ENCODE measurements at regions not wholly inside any gene's neighbourhood (a gene's known extent, or its start where the extent isn't known, plus 50 kb on each side); places are given as distances from the start of the nearest gene placed in this dataset.
"Not testable (repeated sequence)": the region's sequence is repeated elsewhere in the genome, so short reads cannot be mapped to it uniquely, and the experiment has no call there.

DNA sequence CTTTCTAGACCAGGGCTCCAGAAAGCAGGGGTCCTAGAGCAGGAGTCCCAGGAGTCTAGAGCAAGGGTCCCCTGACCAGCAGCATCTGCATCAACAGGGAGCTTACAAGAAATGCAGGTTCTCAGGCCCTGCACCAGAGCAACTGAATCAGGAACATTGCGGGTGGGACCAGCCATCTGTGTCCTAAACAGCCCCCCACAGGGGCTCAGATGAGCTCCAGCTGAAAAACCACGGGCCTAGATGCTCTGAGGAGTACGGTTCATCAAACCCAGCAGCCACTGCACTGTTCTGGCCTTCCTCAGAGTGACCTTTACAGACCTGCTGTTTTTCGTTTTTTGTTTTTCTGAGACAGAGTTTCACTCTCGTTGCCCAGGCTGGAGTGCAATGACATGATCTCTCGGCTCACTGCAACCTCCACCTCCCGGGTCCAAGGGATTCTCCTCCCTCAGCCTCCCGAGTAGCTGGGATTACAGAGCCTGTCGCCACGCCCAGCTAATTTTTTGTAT, 438.2 kb downstream of the SOX9 start:
- no peak for DNase-seq (ENCODE audit: low read depth)

DNA sequence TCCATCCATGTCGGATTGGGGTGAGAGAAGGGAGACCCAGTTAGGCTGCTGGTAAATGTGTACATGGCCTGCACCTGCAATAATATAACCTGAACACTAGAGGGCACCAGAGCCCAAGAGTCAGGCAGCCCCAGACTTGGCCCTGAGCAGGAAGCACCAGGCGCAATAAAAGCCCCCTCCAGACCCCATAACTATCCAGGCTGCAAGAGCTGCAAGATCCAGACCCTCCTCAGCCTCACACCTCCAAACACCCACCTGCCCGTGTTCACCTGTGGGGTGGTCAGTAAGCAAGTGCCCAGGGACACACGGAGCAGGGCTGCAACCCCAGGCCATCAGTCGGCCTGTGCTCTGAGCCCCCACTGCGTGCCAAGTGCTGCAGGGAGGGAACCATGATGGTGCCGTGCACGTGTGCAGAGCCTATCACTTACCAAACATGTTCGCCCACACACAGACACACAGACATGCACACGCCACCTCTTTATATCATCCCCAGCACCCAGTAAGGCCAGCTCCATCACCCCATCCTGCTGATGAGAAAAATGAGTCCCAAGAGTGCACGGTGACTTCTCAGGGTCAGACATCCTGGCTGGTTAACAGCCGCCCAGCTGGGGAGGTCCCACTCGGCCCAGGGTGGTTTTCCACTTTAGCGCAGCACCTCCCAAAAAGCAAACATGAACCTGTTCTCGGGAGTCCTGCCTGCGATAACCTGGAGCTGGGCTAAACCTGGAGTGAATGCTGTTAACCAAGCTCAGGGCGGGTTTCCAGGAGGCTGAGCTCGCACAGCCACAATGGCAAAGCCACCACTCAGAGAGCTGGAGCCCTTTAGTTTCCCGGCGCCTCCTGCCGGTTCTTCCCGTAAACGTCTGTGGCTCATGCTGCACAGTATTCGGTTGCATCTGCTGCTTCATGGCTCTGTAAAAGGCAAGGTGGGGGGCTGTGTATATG, 439.8 kb downstream of the SOX9 start:
- DNase-seq (ENCODE audit: low read depth): peak; percentile 9

DNA sequence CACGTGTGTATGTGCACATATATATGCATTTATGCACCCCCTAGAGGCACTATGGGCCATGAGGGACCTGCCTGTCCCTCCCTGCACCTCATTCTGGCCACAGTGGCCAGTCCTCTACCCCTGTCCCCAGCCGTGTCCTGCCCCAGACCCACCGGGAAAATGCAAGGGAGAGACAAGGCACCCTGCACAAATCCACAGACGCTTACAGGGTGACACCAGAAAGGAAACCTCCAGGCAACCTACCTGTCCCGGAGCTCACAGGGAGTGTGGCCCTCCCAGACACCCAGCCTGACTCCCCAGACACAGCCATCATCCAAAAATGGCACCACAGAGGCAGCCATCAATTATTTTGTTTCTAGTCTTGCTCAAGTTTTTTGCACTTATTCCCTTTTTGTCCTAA, 440.4 kb downstream of the SOX9 start:
- DNase-seq (ENCODE audit: low read depth): no peak

DNA sequence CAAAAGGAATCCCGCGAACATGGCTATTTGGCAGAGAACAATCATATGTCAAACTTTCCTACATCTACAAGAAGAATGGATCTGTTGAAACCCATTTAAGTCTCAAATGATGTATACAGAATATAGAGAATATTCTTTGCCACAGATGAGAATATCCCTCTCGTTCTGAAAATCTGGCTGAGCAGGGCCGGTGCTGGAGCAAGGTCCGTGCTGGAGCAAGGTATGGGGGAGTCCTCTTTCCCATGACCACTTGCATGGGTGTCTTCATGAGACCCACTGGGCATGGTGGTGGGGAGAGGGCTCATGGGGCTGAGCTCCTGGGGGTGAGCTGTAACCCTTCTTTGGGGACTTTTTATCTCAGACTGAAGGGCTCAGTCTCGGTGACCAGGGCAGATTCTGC, 440.9 kb downstream of the SOX9 start:
- DNase-seq (ENCODE audit: low read depth): no peak

DNA sequence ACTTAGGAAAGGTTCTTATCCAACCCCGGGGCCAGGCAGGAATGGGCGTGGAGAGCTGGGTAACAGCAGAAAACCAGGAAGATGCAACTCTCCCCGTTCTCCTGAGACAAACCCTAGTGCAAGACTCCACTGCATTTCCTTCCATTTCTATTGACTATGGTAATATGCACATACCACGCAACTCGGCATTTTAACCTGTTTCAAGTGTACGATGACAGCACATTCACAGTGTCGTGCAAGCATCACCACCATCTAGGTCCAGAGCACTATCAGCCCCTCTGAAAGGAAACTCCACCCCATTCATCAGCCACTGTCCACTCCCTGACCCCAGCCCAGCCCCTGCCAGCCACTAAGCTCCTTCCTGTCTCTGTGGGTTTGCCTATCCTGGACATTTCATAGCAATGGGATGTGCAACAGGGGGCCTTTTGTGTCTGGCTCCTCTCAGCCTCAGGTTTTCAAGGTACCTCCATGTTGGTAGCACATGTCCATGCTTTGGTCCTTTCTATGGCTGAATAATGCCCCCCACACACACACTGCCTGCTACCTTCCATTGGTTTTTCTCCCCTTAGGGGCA, 441.9 kb downstream of the SOX9 start:
- no peak for DNase-seq (ENCODE audit: low read depth)

DNA sequence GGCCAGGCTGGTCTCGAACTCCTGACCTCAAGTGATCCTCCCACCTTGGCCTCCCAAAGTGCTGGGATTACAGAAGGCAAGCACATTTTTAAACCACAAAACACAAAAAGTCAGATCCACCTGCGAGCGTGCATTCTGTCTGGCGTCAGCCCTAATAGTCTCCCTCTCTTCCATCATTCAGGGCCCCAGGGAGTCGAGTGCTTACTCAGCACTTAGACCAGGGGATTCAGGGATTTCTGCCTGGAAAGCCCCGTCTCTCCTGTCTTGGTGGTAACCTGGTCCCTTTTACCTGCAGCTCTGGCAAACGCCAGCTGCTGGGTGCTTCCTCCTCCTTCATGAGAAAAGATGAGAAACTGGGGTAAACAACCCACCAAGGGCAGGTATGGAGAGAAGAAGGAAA, 443.1 kb downstream of the SOX9 start:
- no peak for DNase-seq (ENCODE audit: low read depth)

DNA sequence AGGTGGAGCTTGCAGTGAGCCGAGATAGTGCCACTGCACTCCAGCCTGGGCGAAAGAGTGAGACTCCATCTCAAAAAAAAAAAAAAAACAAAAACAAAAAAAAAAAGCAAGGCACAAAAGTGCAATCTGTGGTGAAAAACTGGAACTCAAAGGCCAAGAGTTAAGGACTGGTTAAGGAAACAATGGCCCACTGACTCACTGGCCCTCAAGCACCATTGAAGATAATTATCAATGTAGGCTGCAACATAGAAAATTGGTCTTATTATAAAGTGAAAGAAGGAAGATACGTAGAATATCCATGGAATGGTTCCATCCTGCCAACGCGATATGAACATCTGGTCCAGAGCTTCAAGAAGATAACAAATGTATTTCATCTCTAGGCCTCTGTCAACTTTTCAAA, 444.2 kb downstream of the SOX9 start:
- DNase-seq (ENCODE audit: low read depth): no peak

DNA sequence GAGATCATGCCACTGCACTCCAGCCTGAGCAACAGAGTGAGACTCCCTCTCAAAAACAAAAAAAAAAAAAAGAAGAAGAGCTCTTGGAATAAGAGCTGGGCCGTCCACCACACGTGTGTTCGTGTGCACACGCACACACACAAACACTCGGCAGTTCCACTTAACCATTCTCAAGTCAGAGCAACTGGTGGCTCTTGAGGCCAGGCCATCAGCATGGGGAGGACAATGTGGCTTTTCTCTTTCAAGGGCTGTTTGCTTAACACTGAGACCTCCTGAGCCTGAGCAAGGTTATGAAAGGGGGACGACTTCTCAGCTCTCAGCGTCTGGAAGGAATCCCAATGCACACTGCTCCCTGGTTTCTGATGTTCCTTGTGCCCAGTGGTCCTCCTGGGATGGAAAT, 444.9 kb downstream of the SOX9 start:
- DNase-seq (ENCODE audit: low read depth): no peak

DNA sequence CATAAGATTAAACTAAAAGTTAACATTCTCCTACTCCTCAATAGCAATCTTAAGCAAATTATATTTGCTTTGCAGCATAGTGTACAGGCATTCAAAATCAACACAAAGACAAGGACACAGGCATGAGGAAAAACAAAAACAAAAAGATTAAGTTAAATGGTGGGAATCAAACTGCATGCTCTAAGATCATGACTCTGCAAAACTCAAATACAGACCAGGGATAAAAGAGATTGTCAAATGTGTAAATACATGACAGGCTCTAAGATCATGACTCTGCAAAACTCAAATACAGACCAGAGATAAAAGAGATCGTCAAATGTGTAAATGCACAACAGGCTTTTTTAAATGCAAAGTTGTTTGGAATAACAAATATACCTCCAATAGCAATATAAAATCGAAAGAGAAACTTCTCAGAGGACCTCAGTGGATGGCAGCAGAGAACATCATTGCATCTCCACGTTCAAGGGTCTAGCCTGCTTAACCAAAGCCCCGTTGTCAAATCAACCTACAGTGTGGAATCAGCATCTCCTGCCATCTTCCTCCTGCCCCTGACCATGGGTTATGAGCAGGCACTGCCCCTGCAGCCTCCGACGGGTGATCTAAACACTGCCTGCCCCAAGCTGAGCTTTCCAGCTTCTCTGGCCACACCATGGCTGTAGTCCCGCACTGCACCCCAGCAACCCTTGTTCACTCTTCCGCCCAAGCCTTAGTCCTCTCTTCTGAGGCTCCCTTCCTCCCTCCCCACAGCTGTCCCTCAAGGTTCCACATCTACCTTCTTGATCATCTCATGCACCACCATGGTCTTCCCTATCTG, 446.1 kb downstream of the SOX9 start:
- no peak for DNase-seq (ENCODE audit: low read depth)

DNA sequence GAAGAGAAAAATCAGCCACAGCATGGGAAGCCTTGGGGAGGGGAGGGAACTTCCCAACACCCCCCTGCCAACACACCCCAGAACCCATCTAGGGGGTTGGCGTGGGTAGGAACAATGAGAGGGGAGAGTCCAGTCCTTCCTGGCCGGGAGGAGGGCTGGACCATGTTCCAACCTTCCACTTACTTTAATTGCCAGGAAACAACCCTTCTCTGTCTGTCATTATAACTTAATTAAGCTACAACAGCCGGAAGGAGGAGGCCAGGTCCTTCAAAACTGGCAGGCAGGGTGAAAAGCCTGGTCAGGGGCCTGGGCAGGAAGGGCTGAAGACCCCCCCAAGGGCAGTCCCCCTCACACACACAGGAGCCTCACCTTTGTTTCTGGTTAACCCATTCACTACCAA, 447.0 kb downstream of the SOX9 start:
- DNase-seq (ENCODE audit: low read depth): no peak

DNA sequence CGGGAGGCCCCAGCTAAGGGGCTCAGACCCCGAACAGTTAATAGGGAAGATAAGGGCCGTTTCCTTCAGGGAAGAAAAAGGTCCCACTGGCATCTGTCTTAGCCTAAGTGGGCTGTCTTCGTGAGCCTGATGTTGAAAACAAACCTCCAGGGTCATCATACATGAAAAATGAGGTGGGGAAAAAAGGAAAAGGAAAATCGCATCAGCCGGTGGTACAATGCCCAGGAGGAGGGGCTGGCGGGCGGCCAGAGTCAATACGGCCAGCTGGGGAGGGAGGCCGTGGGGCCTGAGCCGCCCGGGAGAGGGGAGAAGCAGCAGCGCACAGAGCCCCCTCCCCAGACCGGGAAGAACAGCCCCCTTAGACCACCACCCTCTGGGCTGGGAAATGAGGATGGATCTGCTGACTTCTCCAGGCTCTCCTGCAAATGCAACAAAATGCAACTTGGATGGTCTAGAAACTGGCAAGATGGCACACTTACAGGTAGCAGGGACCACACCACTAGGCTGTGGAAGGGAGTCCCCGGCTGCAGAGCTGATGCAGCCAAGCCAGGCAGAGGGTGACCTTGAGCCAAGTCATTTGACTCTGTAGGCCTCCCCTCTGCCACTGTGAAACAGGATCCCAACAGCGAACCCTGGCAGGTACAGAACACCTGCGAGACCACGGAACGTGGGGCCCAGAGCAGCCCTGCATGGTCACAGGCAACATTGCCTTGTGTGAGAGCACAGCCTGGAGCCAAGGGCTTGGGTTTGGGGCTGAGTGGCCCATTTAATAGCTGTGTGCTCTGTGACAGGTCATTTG, 448.5 kb downstream of the SOX9 start:
- no peak for DNase-seq (ENCODE audit: low read depth)

DNA sequence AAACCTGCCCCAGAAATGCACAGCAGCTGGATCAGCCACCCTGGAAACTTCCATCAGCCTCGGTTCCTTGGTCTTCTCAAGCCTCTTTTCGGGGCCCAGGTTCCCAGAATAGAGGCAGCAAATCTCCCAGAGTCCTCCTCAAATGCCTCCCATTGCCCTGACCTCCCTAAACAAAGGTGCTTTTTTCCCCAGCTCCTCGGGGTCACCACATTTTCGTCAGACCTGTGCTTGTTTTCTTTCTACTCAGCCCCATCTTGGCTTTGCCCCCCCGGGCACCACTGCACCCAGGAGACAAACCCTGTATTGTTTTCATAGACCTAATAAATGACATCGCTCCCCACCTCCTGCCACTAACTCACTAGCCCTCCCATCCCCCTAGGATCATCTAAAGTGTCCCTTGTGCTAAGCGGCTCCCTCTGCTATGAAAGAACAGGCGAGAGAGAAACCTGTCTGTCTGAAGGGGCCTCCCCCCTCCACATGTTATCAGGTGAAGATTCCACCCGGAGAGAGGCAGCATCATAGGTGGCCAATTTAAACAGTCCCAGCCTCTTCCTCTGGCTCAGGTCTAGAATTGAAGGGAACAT, 451.1 kb downstream of the SOX9 start:
- DNase-seq (ENCODE audit: low read depth): no peak

DNA sequence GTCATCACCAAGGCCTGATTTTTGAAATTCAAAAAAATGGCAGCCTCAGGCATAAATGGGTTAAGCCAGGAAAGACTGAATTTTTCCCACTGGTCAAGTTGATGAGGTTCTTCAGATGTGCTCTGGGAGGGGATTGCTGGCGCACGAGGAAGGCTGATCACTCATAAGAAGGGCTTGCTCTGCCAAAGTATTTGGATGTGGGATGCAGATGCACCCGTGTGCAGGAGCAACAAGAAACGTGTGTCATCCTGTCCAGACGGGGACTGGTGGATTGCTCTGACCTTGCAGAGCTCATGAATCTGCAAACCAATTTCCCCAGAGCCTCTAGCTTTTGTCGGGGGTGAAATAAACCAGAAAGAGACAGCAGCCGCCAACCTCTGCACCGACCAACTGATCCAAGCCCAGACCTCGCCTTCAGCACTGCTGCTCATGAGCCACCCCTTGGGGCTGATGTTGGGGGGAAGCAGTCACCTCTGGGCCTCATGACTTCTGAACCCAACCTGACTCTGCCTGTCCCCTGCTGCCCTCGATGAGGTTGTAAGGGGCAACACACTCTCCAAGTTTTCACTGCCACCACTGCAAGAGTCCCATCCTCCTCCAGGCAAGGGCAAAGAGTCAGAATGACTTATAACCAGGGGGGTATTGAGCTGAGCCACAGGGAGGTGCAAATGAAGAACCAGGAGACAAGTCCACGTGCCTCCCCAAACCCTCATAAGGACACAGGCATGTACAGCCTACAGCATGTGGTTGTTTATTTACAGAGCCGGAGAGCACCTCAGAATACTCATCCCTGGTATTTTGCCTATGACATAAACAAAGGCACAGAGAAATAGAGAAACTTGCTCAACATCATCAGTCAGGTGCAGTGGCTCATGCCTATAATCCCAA, 452.0 kb downstream of the SOX9 start:
- DNase-seq (ENCODE audit: low read depth): no peak

DNA sequence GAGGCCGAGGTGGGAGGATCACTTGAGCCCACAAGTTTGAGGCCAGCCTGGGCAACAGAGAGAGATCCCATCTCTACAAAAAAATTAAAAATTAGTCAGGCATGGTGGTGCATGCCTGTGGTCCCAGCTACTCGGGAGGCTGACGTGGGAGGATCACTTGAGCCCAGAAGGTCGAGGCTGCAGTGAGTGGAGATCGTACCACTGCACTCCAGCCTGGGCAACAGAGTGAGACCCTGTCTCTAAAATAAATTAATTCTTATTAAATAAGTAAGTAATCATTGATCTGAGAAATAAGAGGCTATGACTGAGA, 452.6 kb downstream of the SOX9 start:
- DNase-seq (ENCODE audit: low read depth): not testable (repeated sequence)

DNA sequence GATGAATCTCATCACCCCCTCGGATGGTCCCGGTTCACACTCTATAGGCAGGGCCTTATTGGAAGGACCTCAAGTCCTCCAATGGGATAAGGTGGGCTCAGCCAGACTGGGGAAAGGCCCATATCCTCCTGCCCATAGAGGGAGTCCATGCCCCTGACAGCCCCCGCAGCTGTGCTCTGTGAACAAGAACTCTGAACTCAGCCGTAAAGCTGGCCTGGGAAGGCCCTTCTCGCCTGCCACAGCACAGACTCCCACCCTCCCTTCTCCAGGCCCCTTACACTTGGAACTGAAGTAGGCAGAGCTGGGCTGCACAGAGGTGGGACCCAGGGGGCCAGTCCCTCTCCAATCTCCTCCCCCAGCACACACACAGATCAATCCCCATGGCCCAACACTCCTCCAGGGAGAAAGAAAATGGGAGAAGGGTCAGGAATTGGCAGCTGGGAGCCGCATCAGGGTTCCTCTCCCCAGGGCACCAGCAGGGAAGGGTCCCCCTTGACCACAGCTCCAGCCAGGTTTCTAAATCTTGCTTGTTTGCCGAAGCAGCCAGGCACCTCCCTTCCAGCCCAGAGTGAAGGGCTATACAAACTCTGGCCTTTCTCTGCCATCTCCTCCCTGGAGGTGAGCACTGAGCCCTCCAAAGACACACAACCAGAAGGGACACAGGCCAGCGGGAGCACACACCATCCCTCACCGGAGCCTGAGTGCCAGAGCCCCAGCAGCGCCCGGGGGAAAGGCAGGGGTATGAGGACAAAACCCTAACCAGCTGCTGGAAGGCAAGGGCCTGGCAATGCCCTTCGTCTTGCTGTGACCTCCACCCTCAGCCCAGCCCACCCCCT, 454.1 kb downstream of the SOX9 start:
- no peak for DNase-seq (ENCODE audit: low read depth)

DNA sequence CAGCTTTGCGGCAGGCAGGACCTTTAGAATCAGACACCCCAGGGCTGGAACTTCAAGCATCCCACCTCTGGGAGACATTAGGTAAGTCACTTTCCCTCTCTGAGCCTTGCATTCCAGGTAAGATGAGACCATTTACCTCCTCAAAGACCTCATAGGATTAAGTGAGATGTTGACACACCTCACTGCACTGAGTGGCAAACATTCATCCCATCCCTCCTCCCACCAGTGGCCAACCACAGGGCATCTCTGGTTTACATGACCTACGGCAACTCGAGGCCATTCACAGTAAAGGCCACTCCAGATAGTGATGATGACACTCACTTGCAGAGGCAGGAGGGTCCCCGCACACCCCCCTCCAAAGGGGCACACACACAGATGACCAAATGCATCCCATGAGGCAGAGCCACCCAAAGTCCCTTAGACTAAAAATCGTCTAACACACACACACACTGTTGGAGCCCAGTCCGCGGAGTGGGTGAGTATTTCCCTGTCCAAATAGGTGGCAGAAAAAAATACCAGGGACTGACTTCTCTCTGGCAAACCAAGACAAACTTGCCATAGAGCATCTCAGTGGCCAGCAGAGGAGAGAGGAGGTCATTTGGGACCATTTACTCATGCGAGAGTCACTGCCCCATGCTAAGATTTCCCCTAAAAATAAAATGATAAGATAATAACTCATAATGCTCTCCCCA, 454.9 kb downstream of the SOX9 start:
- DNase-seq (ENCODE audit: low read depth): no peak

DNA sequence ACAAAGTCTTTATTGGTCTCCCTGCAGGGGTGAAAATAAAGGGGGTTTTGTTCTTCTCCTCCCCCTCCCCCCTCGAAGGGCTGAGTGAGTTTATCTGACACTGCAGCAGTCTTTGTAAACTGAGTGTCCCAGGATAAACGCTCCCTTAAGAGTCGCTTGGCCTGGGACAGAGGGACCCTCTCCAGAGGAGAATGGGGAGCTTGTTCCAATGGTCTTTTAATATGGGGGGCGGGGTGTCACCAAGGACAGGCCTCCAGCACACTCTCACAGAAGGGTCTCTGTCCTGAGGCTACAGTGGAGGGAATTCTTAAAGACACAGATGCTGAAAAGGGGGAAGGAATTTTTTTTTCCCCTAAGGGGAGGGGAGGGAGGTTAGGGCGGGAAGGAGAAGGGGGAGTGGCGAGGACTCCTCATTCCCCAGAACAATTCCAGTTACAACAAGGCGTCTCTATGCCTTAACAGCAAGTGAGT, 455.5 kb downstream of the SOX9 start:
- no peak for DNase-seq (ENCODE audit: low read depth)

DNA sequence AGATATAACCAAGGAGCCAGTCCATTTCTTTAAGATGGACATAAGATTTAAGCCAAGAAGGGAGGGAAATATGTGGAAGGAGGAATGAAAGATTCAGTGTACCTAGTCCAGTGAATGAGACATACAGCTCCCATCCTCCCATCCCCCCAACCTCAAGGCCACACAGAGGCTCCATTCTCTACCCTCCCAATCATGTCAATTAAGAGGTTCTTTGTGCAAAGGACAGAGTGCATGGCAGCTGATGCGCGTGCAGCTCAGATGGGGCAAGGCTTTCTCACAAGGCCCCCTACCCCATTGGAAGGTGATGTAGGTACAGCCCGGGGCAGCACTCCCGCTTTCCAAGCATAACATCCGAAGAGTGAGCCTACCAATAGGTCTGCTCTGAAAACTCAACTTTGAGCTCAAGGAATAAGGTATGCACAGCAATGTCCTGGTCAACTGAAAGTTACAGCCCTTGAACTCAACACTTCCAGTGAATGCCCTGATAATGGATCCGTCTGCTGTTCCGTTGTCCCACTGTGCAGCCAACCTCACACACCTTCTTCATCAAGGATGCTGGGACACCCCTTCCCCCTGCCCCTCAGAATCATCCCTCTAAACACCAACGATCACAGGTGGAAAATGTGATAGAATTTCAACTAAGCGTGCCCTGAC, 458.1 kb downstream of the SOX9 start:
- DNase-seq (ENCODE audit: low read depth): no peak

DNA sequence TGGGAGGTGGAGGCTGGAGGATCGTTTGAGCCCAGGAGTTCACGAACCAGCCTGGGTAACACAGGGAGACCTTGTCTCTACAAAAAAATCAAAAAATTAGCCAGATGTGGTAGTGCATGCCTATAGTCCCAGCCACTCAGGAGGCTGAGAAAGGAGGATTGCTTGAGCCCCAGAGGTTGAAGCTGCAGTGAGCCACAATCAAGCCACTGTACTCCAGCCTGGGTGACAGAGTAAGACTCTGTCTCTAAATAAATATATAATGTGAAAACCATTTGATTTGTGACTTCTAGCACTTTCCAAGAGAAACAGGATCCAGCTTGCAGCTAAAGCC, 459.1 kb downstream of the SOX9 start:
- DNase-seq (ENCODE audit: low read depth): no peak

Measured in stimulated activated CD8-positive, alpha-beta memory T cell treated with anti-CD3 and anti-CD28 coated beads, Interleukin-12 subunit alpha, Interleukin-12 subunit beta, amount 100 ng/mL, for 1 hour (primary cell).